Activated CD4-positive, alpha-beta memory T cell treated with anti-CD3 and anti-CD28 coated beads for 36 hours (primary cell): ENCODE measurements at regions not wholly inside any gene's neighbourhood (a gene's known extent, or its start where the extent isn't known, plus 50 kb on each side); places are given as distances from the start of the nearest gene placed in this dataset.

Experiments used
- CTCF ChIA-PET: fragments of 350-600 bp; sonication (Branson Sonifier 250); formaldehyde crosslinking; loops from one replicate; lab custom pipeline; 2021; ENCODE audit warnings: antibody characterized with exemption, inconsistent platforms; lab: Charles Lee
- POLR2A ChIA-PET: fragments of 350-600 bp; sonication (Branson Sonifier 250); formaldehyde crosslinking; loops from one replicate; lab custom pipeline; 2021; ENCODE audit warnings: antibody characterized with exemption; lab: Charles Lee
- DNase-seq: peaks from one replicate; pipeline ENCODE4 v3.0.0-alpha.2; 2020
- H3K27ac Mint-ChIP-seq: one replicate; pipeline ENCODE4 v1.8.0; 2021; ENCODE audit warnings: mixed read lengths
- H3K27me3 Mint-ChIP-seq: one replicate; pipeline ENCODE4 v1.8.0; 2021; ENCODE audit warnings: mixed read lengths
- H3K36me3 Mint-ChIP-seq: one replicate; pipeline ENCODE4 v1.8.0; 2021; ENCODE audit warnings: mixed read lengths
- H3K4me1 Mint-ChIP-seq: one replicate; pipeline ENCODE4 v1.8.0; 2021; ENCODE audit warnings: low read depth, mixed read lengths
- H3K4me3 Mint-ChIP-seq: one replicate; pipeline ENCODE4 v1.8.0; 2021; ENCODE audit warnings: mild to moderate bottlenecking, mixed read lengths
- H3K9me3 Mint-ChIP-seq: one replicate; pipeline ENCODE4 v1.8.0; 2021; ENCODE audit warnings: mixed read lengths
- intact Hi-C: fragments of 100-400 bp; cut with micrococcal nuclease; formaldehyde crosslinking; loops from one replicate; pipeline ENCODE4 v1.15.1; 2023

DNA sequence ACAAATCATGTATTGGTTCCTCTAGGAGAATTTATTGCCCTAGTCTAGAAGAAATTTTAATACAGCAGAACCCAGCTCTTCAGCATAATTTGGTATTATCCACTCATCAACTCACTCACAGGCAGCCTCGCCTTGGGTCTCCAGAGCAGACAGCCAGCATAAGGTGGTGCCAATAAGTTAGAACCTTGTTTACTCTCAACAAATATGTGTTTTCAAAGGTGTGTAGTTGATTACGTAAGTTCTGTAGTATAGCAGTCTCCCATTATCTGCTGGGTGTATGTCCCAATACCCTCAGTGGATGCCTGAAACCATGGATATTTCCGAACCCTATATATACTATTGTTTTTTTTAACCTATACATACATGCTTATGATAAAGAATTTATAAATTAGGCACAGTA lies 522.5 kb upstream of the LRRN3 start:
- intact Hi-C loops: no loop called here
- Mint-ChIP-seq H3K27me3 (no peaks in the 10 kb centered on the region), H3K36me3 (no peaks in the 10 kb centered on the region), H3K4me1 (no peaks in the 10 kb centered on the region), H3K27ac (no peak overlapping the region), H3K4me3 (no peak overlapping the region), H3K9me3 (peaks cover 3% of the 10 kb centered on the region)
- DNase-seq: no peak
- ChIA-PET POLR2A (no interaction called here), CTCF (no interaction called here)

DNA sequence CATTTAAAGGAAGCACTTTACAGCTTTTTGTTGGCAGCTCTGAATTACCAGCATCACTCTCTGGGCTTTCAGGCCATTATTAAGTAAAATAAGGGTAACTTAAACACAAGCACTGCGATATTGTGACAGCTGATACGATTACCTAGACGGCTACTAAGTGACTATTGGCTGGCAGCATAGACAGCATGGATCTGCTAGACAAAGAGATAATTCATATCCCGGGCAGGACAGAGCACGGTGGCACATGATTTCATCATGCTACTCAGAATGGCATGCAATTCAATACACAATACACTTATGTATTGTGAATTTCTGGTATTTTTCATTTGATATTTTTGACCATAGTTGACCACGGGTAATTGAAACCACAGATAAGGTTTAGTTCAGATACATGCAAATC lies 522.0 kb upstream of the LRRN3 start:
- Mint-ChIP-seq H3K27ac (no peak overlapping the region), H3K27me3 (no peaks in the 10 kb centered on the region), H3K4me1 (no peaks in the 10 kb centered on the region), H3K36me3 (no peaks in the 10 kb centered on the region), H3K9me3 (no peaks in the 10 kb centered on the region), H3K4me3 (no peak overlapping the region)
- CTCF ChIA-PET: no interaction called here
- POLR2A ChIA-PET: no interaction called here
- intact Hi-C loops: no loop called here
- DNase-seq: no peak

DNA sequence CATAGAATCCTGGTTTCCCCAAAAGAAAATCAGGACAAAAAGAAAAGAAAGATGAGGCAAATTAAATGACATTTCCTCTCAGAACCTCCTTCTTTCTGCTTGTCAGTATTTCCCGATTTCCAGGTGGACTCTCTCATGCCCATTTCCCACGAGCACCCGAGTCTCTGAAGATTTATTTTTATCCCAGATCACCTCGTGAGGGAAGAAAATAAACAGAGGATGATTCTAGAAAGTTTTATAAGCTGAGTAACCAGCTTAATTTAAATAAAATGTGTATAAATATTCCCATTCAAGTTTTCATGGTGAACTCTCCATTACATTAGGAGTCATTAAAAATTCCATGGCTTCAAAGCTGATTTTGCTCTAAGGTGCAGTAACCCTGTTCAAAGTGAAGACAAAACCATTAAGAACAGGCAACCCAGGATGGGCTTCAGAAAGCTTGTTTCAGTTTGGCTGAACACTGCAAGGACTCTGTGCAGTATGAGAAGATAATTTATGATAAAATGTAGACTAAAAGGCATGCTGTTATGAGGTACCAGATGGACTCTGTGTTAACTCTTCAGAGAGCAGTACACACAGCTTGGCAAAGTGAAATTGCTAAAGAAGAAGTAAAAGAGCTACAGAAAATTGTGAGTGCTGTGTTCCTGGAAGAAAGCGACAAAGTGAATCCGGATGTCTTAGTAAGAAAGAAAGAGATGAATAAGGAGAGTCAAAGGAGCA lies 521.3 kb upstream of the LRRN3 start:
- no peaks in the 10 kb centered on the region for H3K4me1 Mint-ChIP-seq
- H3K27me3 Mint-ChIP-seq: no peaks in the 10 kb centered on the region
- H3K4me3 Mint-ChIP-seq: no peak overlapping the region
- ChIA-PET CTCF (no interaction called here), POLR2A (no interaction called here)
- intact Hi-C loops: no loop called here
- H3K36me3 Mint-ChIP-seq: no peaks in the 10 kb centered on the region
- DNase-seq: no peak
- H3K9me3 Mint-ChIP-seq: no peaks in the 10 kb centered on the region
- H3K27ac Mint-ChIP-seq: no peak overlapping the region

DNA sequence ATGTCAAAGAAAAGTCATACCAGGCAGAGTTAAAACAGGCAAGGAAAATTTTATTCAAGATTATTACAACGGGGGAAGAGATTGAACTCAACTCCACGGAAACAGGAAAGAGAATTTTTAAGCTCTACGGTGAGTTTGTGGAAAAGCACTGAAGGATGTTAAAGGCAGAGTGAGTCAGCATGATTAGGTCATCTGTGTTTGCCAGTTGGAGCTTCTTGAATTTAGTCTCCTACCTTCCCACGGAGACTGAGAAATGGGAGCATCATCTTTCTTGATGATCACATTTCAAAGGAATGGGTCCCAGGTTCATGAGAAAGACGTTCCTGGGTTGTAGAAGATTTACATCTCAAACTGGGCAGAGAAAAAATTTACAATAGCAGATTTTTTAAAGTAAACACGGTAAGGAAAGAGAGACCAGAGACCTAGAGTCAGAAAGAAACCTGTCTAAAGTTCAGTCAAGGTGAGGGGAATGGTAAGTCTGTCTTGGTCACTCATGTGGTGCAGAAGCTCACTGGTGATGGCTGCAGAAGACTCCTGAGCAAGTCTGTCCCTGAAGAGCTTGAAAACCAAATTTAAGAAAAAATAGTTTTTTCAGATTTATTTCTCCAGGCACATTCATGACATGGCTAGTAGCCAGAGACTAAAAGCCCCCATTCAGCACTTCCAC lies 516.9 kb upstream of the LRRN3 start:
- no peaks in the 10 kb centered on the region for H3K4me1 Mint-ChIP-seq
- H3K9me3 Mint-ChIP-seq: no peaks in the 10 kb centered on the region
- DNase-seq: no peak
- H3K36me3 Mint-ChIP-seq: no peaks in the 10 kb centered on the region
- intact Hi-C loops: no loop called here
- no peak overlapping the region for H3K27ac Mint-ChIP-seq
- CTCF ChIA-PET: no interaction called here
- no peak overlapping the region for H3K4me3 Mint-ChIP-seq
- POLR2A ChIA-PET: no interaction called here
- H3K27me3 Mint-ChIP-seq: no peaks in the 10 kb centered on the region

DNA sequence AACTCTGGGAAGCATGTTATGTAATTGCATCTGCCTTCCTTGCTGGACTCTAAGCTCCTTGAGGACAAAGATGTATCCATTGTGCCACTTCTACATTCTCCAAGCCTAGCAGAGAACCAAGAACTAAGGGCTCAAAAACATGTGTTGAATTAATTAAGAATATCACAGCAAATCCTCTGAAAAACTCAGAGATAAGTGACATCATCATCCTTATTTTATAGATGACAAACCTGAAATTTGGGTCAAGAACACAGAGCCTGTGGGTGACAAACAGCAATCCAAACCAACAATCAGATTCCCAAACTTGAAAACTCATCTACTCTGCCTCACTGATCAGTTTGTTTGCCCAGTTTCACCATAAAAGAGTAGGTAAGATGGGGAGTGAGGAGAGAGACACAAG lies 503.6 kb upstream of the LRRN3 start:
- ChIA-PET POLR2A (no interaction called here), CTCF (no interaction called here)
- intact Hi-C loops: no loop called here
- Mint-ChIP-seq H3K4me3 (no peak overlapping the region), H3K36me3 (no peaks in the 10 kb centered on the region), H3K9me3 (no peaks in the 10 kb centered on the region), H3K27ac (no peak overlapping the region), H3K27me3 (peaks cover 4% of the 10 kb centered on the region), H3K4me1 (no peaks in the 10 kb centered on the region)
- DNase-seq: no peak

DNA sequence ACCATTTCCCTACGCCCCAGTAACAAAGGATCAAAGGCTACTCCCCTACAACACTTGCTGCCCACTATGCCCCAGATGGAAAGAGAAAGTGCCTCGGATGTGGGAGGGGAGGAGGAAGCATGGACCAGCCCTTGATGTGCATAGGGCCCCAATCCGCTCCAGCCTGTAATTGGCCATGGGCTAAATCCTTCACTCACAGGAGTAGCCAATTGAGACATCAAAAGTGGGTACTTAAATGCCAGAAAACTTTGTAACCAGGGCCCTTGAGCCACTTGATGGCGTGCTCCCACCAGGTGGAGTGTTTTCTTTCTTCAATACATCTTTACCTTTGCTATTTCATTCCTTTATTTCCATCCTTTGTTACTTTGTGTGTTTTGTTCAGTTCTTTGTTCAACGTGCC lies 500.5 kb upstream of the LRRN3 start:
- ChIA-PET POLR2A (no interaction called here), CTCF (no interaction called here)
- no peak for DNase-seq
- no peaks in the 10 kb centered on the region for H3K4me1 Mint-ChIP-seq
- intact Hi-C loops: loop anchor here (10.0 kb wide), 1 partner anchor 894 kb away; no protein-coding TSS in a partner anchor
- H3K36me3 Mint-ChIP-seq: no peaks in the 10 kb centered on the region
- no peaks in the 10 kb centered on the region for H3K9me3 Mint-ChIP-seq
- H3K27ac Mint-ChIP-seq: no peak overlapping the region
- H3K27me3 Mint-ChIP-seq: peaks cover 4% of the 10 kb centered on the region
- H3K4me3 Mint-ChIP-seq: no peak overlapping the region

DNA sequence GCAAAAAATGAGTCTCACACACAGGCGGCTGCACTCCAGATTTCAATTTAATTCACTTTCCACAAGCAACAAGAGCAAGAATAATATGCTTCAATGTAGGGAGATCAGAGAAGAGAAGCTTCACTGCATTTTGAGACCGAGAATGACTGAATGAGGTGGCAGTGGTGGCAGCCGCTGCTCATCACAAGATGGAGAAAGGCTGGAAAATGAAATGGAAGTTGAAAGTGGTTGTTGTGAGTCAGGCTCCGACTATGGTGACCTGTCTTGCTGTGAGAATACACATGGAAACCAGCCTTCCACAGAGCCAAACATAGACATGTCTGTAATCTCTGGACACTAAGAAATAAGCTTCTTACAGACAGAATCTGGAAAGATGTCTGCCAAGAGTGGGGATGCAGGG lies 499.6 kb upstream of the LRRN3 start:
- ChIA-PET CTCF (interaction anchor here (1.0 kb wide), 1 partner anchor 508 kb away, joined by 3 read pairs; no protein-coding TSS in a partner anchor), POLR2A (no interaction called here)
- H3K27ac Mint-ChIP-seq: no peak overlapping the region
- H3K36me3 Mint-ChIP-seq: no peaks in the 10 kb centered on the region
- intact Hi-C loops: loop anchor here (10.0 kb wide), 1 partner anchor 893 kb away; no protein-coding TSS in a partner anchor
- H3K4me1 Mint-ChIP-seq: no peaks in the 10 kb centered on the region
- no peaks in the 10 kb centered on the region for H3K9me3 Mint-ChIP-seq
- no peak overlapping the region for H3K4me3 Mint-ChIP-seq
- DNase-seq: peak; percentile 15
- peaks cover 4% of the 10 kb centered on the region for H3K27me3 Mint-ChIP-seq

DNA sequence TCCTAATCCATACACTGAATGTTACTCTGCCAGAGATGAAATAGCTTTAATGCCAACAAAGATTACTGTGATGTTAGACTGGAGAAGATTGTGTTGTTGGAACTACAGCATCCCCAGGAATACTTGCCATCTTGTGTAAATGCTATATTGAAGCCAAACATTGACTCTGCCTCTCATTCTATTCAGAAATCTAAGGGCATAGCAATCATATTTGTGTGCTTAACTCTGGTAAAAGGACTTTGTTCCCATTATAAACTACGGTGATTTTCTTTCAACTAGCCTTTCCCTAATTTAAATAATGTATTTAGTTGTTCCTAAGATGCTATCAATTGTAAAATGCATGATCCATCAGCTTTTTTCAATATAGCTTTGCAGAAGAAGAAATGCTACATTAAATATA lies 498.4 kb upstream of the LRRN3 start:
- Mint-ChIP-seq H3K9me3 (no peaks in the 10 kb centered on the region), H3K27ac (no peak overlapping the region), H3K27me3 (peaks cover 4% of the 10 kb centered on the region), H3K36me3 (no peaks in the 10 kb centered on the region), H3K4me1 (no peaks in the 10 kb centered on the region), H3K4me3 (no peak overlapping the region)
- POLR2A ChIA-PET: no interaction called here
- CTCF ChIA-PET: no interaction called here
- intact Hi-C loops: loop anchor here (10.0 kb wide), 1 partner anchor 892 kb away; no protein-coding TSS in a partner anchor
- DNase-seq: no peak

DNA sequence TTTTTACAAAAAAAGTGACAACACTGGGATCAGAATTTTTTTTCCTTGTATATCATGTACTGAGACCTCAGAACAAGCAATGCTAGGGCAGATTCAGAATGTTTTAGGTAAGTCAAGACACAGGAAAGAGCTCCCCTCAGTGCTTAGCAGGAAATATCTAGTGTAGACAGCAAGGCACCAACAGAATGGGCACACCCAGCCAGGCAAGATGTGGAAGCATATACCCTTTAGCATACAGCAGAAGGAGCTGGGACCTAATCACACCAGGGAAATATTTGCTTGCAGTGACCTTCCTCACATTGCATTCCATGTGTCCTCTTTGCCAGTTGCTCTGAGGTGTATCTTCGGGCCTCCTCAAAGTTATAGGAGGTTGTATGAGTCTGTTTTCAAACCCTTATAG lies 497.6 kb upstream of the LRRN3 start:
- Mint-ChIP-seq H3K9me3 (no peaks in the 10 kb centered on the region), H3K36me3 (no peaks in the 10 kb centered on the region), H3K4me3 (no peak overlapping the region), H3K4me1 (no peaks in the 10 kb centered on the region), H3K27me3 (no peaks in the 10 kb centered on the region), H3K27ac (no peak overlapping the region)
- ChIA-PET POLR2A (no interaction called here), CTCF (no interaction called here)
- no peak for DNase-seq
- intact Hi-C loops: loop anchor here (10.0 kb wide), 1 partner anchor 891 kb away; no protein-coding TSS in a partner anchor

DNA sequence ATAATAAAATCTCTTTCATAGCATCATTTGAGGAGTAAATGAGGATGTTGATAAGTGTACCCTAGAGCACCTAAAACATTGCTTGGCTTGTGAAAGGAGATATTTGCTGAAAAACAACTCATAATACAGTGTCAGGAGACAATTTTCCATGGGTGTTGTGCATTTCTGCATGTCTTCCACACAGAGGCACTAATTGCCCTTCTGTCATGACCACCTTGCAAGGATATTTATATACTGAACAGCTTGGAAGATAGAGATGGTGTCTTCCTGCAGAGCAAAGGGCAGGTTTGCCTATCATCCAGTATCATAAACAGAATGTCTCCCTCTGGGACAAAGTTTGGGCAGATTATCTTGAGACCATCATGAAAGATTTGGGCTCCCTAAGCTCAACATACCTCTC lies 495.2 kb upstream of the LRRN3 start:
- intact Hi-C loops: loop anchor here (5.0 to 10.0 kb wide), 2 partner anchors 502 to 889 kb away; no protein-coding TSS in a partner anchor
- DNase-seq: no peak
- Mint-ChIP-seq H3K27me3 (no peaks in the 10 kb centered on the region), H3K9me3 (no peaks in the 10 kb centered on the region), H3K27ac (no peak overlapping the region), H3K4me1 (no peaks in the 10 kb centered on the region), H3K36me3 (no peaks in the 10 kb centered on the region), H3K4me3 (no peak overlapping the region)
- ChIA-PET CTCF (interaction anchor here (0.6 kb wide), 1 partner anchor 11 kb away, joined by 3 read pairs; no protein-coding TSS in a partner anchor), POLR2A (no interaction called here)

DNA sequence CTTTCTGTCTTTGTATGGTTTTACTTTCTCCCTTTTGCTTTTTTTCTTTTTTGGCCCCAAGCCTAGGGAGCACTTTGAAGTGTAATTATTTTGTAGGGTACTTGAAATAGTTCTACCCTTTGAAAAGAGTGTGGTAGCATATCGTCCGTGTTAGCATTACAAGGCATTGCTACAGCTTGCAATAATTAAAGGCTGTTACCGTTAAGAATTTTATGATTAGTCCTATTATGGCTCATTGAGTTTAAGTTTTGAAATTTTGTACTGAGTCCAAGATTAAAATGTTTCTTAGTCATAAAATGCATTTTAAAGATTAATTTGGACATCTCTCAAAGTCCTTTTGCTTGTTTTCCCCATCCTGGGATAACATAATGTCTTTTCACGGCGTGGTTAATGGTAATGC lies 490.0 kb upstream of the LRRN3 start:
- intact Hi-C loops: no loop called here
- DNase-seq: no peak
- ChIA-PET POLR2A (interaction anchor here (0.6 kb wide), 1 partner anchor 180 kb away, joined by 3 read pairs; no protein-coding TSS in a partner anchor), CTCF (no interaction called here)
- no peak overlapping the region for H3K4me3 Mint-ChIP-seq
- no peaks in the 10 kb centered on the region for H3K36me3 Mint-ChIP-seq
- H3K27ac Mint-ChIP-seq: no peak overlapping the region
- no peaks in the 10 kb centered on the region for H3K4me1 Mint-ChIP-seq
- H3K9me3 Mint-ChIP-seq: no peaks in the 10 kb centered on the region
- H3K27me3 Mint-ChIP-seq: no peaks in the 10 kb centered on the region

DNA sequence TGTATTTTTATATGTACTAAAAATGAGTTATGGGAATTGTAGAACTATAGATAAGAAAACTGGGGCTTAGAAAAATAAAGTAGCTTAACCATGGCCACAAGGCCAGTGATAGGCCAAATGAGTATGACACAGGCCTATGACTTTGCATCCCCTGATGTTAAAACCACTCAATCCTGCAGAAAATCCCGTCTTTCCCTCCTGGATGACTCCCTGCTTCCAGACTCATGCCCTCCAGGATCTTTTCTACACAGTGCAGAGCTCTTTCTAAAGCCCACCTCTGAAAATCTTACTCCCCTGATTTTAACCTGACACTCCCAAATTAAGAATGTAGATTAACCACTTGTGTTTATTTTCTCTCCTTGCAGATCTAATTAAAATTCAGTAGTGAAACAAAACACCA lies 489.2 kb upstream of the LRRN3 start:
- DNase-seq: no peak
- intact Hi-C loops: no loop called here
- H3K27ac Mint-ChIP-seq: no peak overlapping the region
- no peaks in the 10 kb centered on the region for H3K4me1 Mint-ChIP-seq
- no peak overlapping the region for H3K4me3 Mint-ChIP-seq
- H3K9me3 Mint-ChIP-seq: no peaks in the 10 kb centered on the region
- no peaks in the 10 kb centered on the region for H3K27me3 Mint-ChIP-seq
- POLR2A ChIA-PET: no interaction called here
- CTCF ChIA-PET: no interaction called here
- H3K36me3 Mint-ChIP-seq: no peaks in the 10 kb centered on the region

DNA sequence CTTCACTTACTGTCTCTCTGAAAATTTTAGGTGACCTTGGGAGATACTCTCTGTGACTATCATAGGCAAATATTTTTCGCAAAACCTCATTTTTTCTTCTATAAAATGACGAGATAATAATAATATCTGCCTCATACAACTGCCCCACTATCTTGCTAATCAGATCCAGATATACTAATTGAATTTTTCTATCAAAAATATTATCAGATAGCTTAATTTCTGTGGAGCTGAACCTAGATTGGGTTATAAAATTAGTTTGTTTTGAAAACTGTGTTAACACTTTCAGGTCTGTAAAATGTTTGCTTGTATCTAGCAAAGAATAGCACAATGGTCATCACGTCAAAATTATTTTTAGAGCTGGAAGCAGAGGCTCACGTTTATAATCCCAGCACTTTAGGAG lies 486.7 kb upstream of the LRRN3 start:
- ChIA-PET CTCF (no interaction called here), POLR2A (no interaction called here)
- H3K9me3 Mint-ChIP-seq: no peaks in the 10 kb centered on the region
- H3K36me3 Mint-ChIP-seq: no peaks in the 10 kb centered on the region
- DNase-seq: no peak
- H3K4me1 Mint-ChIP-seq: no peaks in the 10 kb centered on the region
- no peaks in the 10 kb centered on the region for H3K27me3 Mint-ChIP-seq
- no peak overlapping the region for H3K27ac Mint-ChIP-seq
- no peak overlapping the region for H3K4me3 Mint-ChIP-seq
- intact Hi-C loops: no loop called here
